HepG2 (cell line): ENCODE measurements at regions not wholly inside any gene's neighbourhood (a gene's known extent, or its start where the extent isn't known, plus 50 kb on each side); places are given as distances from the start of the nearest gene placed in this dataset.

Experiments used
- ARNTL ChIP-seq: sonication (generic); formaldehyde crosslinking; IDR thresholded peaks from 2 replicates; pipeline ENCODE4 v1.4.0; 2020; ENCODE audit warnings: mild to moderate bottlenecking, missing genetic modification reagents
- BRCA1 ChIP-seq: sonication (generic); formaldehyde crosslinking; IDR thresholded peaks from 2 replicates; pipeline ENCODE4 v1.4.0; 2020; ENCODE audit warnings: missing genetic modification reagents
- CEBPB ChIP-seq: IDR thresholded peaks from 2 replicates; pipeline ENCODE4 v1.6.1; 2011; ENCODE audit warnings: low read depth, low read length, improper control_type of control experiment, borderline replicate concordance
- IKZF1 ChIP-seq: fragments of 450-650 bp; IDR thresholded peaks from 2 replicates; pipeline ENCODE4 v1.7.1; 2016
- IRF2 ChIP-seq: IDR thresholded peaks from 2 replicates; pipeline ENCODE4 v1.6.1; 2018; ENCODE audit warnings: missing genetic modification reagents, missing compliant biosample characterization
- MTF1 ChIP-seq: sonication (generic); formaldehyde crosslinking; IDR thresholded peaks from 2 replicates; pipeline ENCODE4 v1.5.0; 2020; ENCODE audit warnings: missing genetic modification reagents
- NBN ChIP-seq: fragments of 450-650 bp; conservative IDR thresholded peaks from 2 replicates; pipeline ENCODE4 v1.6.1; 2017
- SP5 ChIP-seq: IDR thresholded peaks from 2 replicates; pipeline ENCODE4 v1.6.1; 2016; ENCODE audit warnings: low read depth, borderline replicate concordance
- ZNF329 ChIP-seq: sonication (generic); formaldehyde crosslinking; IDR thresholded peaks from 2 replicates; pipeline ENCODE4 v1.9.0; 2021; ENCODE audit warnings: low read depth, mild to moderate bottlenecking, missing genetic modification reagents
- ZNF350 ChIP-seq: sonication (generic); formaldehyde crosslinking; IDR thresholded peaks from 2 replicates; pipeline ENCODE4 v1.4.0; 2020; ENCODE audit warnings: mild to moderate bottlenecking, low read depth, missing genetic modification reagents, borderline replicate concordance
- ZNF562 ChIP-seq: sonication (generic); formaldehyde crosslinking; IDR thresholded peaks from 2 replicates; pipeline ENCODE4 v1.8.0; 2022; ENCODE audit warnings: missing genetic modification reagents, borderline replicate concordance
- ZNF761 ChIP-seq: sonication (generic); formaldehyde crosslinking; conservative IDR thresholded peaks from 2 replicates; pipeline ENCODE4 v1.4.0; 2020; ENCODE audit warnings: mild to moderate bottlenecking, missing genetic modification reagents
- ZNF773 ChIP-seq: sonication (generic); formaldehyde crosslinking; IDR thresholded peaks from 2 replicates; pipeline ENCODE4 v1.4.0; 2020; ENCODE audit warnings: missing genetic modification reagents, borderline replicate concordance
- TF ChIP-seq, protein P1 (sequence below), 2 experiments: sonication (generic) in 1 of 2; formaldehyde crosslinking in 1 of 2; IDR thresholded peaks; 2 replicates each; pipeline versions ENCODE4 v1.6.1 to v1.9.0; 2014 to 2022; ENCODE audit warnings: antibody characterized with exemption in 1 of 2, borderline replicate concordance in 1 of 2, inconsistent platforms in 1 of 2, low read depth in 1 of 2, missing genetic modification reagents in 1 of 2
- TF ChIP-seq, protein P2 (sequence below): IDR thresholded peaks from 2 replicates; pipeline ENCODE4 v1.6.1; 2016; ENCODE audit warnings: missing biosample characterization, missing genetic modification reagents, low read depth
- TF ChIP-seq, protein P3 (sequence below): IDR thresholded peaks from 2 replicates; pipeline ENCODE4 v1.6.1; 2016; ENCODE audit warnings: control low read depth
- TF ChIP-seq, protein P4 (sequence below): sonication (generic); formaldehyde crosslinking; IDR thresholded peaks from 2 replicates; pipeline ENCODE4 v1.4.0; 2020; ENCODE audit warnings: missing genetic modification reagents, borderline replicate concordance
- TF ChIP-seq, protein P5 (sequence below): sonication (generic); formaldehyde crosslinking; IDR thresholded peaks from 2 replicates; pipeline ENCODE4 v1.4.0; 2020; ENCODE audit warnings: mild to moderate bottlenecking, missing genetic modification reagents

DNA sequence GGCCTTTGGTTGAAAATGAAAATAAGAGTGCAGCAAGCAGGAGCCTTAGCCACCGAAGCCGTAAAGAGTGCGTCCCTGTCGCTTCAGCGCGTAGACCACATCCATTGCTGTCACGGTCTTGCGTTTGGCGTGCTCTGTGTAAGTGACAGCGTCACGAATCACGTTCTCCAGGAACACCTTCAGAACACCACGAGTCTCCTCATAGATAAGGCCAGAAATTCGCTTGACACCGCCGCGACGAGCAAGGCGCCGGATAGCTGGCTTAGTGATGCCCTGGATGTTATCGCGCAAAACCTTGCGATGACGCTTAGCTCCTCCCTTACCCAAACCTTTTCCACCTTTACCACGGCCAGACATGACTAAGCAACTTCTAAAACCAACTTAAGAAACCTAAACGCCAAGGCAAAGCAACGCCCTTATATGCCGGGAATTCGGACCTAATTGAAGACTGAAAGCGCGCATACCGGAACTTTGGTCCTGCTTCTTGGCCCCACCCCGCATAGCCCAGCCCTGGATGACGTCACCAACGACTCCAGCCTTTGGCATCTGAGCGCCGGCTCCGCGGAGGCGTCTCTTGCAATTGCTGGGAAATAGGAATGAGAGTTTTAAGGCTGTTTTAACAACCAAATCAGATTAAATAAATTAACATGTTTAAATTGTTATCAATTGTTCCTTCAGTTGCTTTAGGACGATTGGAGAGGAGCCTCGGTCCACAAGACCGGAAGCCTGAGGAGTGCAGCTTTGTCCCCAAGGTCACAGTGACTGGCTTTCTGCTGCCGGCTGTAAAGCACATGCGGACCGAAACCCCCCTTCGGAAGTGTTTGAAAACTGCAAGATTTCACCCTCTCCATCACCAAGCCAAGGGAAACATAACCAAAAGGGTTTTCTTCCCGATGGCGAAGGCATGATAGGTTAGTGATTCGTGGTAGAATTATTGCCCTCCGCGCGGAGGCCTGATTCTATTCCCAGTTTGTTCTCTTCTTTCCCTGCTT, 79.6 kb upstream of the BTN3A2 start (continued):
- TF ChIP-seq, protein P1, sequence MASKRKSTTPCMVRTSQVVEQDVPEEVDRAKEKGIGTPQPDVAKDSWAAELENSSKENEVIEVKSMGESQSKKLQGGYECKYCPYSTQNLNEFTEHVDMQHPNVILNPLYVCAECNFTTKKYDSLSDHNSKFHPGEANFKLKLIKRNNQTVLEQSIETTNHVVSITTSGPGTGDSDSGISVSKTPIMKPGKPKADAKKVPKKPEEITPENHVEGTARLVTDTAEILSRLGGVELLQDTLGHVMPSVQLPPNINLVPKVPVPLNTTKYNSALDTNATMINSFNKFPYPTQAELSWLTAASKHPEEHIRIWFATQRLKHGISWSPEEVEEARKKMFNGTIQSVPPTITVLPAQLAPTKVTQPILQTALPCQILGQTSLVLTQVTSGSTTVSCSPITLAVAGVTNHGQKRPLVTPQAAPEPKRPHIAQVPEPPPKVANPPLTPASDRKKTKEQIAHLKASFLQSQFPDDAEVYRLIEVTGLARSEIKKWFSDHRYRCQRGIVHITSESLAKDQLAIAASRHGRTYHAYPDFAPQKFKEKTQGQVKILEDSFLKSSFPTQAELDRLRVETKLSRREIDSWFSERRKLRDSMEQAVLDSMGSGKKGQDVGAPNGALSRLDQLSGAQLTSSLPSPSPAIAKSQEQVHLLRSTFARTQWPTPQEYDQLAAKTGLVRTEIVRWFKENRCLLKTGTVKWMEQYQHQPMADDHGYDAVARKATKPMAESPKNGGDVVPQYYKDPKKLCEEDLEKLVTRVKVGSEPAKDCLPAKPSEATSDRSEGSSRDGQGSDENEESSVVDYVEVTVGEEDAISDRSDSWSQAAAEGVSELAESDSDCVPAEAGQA (IDR thresholded peaks at IDR 0.05; ENCODE audit: low read depth), result peak; percentile 78
- TF ChIP-seq, protein P1 (CRISPR knock-in tag; IDR thresholded peaks at IDR 0.05; ENCODE audit: borderline replicate concordance), result peak; percentile 92; the same call in 1 of the 2 replicates
- TF ChIP-seq SP5 (CRISPR knock-in tag) (peak; percentile 44), CEBPB (no peak), MTF1 (CRISPR knock-in tag) (no peak), ZNF329 (CRISPR knock-in tag) (no peak), ZNF350 (CRISPR knock-in tag) (peak; percentile 82; the same call in 1 of the 2 replicates), ZNF773 (CRISPR knock-in tag) (0 out of 2 replicates have a peak, but pooled peaks have one; percentile 68), ZNF562 (CRISPR knock-in tag) (no peak), ARNTL (CRISPR knock-in tag) (0 out of 2 replicates have a peak, but pooled peaks have one; percentile 34), ZNF761 (CRISPR knock-in tag) (0 out of 2 replicates have a peak, but pooled peaks have one; percentile 62), IRF2 (peak; percentile 61), IKZF1 (no peak), NBN (no peak), BRCA1 (no peak)
- TF ChIP-seq, protein P2, sequence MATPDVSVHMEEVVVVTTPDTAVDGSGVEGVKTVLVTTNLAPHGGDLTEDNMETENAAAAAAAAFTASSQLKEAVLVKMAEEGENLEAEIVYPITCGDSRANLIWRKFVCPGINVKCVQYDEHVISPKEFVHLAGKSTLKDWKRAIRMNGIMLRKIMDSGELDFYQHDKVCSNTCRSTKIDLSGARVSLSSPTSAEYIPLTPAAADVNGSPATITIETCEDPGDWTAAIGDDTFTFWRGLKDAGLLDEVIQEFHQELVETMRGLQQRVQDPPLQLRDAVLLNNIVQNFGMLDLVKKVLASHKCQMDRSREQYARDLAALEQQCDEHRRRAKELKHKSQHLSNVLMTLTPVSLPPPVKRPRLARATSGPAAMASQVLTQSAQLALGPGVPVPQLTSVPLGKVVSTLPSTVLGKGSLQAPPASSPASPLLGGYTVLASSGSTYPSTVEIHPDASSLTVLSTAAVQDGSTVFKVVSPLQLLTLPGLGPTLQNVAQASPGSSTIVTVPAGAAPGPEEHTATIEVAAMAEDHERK (CRISPR knock-in tag), result 0 out of 2 replicates have a peak, but pooled peaks have one; percentile 29
- TF ChIP-seq, protein P3, sequence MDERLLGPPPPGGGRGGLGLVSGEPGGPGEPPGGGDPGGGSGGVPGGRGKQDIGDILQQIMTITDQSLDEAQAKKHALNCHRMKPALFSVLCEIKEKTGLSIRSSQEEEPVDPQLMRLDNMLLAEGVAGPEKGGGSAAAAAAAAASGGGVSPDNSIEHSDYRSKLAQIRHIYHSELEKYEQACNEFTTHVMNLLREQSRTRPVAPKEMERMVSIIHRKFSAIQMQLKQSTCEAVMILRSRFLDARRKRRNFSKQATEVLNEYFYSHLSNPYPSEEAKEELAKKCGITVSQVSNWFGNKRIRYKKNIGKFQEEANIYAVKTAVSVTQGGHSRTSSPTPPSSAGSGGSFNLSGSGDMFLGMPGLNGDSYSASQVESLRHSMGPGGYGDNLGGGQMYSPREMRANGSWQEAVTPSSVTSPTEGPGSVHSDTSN (CRISPR knock-in tag), result no peak
- TF ChIP-seq, protein P4, sequence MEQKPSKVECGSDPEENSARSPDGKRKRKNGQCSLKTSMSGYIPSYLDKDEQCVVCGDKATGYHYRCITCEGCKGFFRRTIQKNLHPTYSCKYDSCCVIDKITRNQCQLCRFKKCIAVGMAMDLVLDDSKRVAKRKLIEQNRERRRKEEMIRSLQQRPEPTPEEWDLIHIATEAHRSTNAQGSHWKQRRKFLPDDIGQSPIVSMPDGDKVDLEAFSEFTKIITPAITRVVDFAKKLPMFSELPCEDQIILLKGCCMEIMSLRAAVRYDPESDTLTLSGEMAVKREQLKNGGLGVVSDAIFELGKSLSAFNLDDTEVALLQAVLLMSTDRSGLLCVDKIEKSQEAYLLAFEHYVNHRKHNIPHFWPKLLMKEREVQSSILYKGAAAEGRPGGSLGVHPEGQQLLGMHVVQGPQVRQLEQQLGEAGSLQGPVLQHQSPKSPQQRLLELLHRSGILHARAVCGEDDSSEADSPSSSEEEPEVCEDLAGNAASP (CRISPR knock-in tag), result 0 out of 2 replicates have a peak, but pooled peaks have one; percentile 2
- TF ChIP-seq, protein P5, sequence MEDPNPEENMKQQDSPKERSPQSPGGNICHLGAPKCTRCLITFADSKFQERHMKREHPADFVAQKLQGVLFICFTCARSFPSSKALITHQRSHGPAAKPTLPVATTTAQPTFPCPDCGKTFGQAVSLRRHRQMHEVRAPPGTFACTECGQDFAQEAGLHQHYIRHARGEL (CRISPR knock-in tag), result peak; percentile 83; the same call in 1 of the 2 replicates
